ENCODE measurements at regions not wholly inside any gene's neighbourhood (a gene's known extent, or its start where the extent isn't known, plus 50 kb on each side); places are given as distances from the start of the nearest gene placed in this dataset.

GRCh38 chr12:28851781-28852180, 297.3 kb upstream of the FAR2 start:
- in situ Hi-C loops (cut with HindIII; ENCODE audit: low pct_unique_long_range_greater_than_20kb, low sequenced_read_pairs) = no loop called here
- no peak for DNase-seq (ENCODE audit: low read depth, low spot score)

- no peak for DNase-seq (ENCODE audit: low read depth, low spot score)
- in situ Hi-C loops (cut with HindIII; ENCODE audit: low pct_unique_long_range_greater_than_20kb, low sequenced_read_pairs) = no loop called here
Measured at GRCh38 chr12:28855761-28856310, 293.2 kb upstream of the FAR2 start.

GRCh38 chr12:28857369-28857768, 291.7 kb upstream of the FAR2 start:
- in situ Hi-C loops (cut with HindIII; ENCODE audit: low pct_unique_long_range_greater_than_20kb, low sequenced_read_pairs) = no loop called here
- DNase-seq (ENCODE audit: low read depth, low spot score) = peak; percentile 34

GRCh38 chr12:28859551-28859950, 289.5 kb upstream of the FAR2 start:
- in situ Hi-C loops (cut with HindIII; ENCODE audit: low pct_unique_long_range_greater_than_20kb, low sequenced_read_pairs) = no loop called here
- DNase-seq (ENCODE audit: low read depth, low spot score) = no peak

- DNase-seq (ENCODE audit: low read depth, low spot score) = no peak
Measured at GRCh38 chr12:28865776-28866175, 283.3 kb upstream of the FAR2 start.

GRCh38 chr12:28866296-28866695, 282.8 kb upstream of the FAR2 start:
- no peak for DNase-seq (ENCODE audit: low read depth, low spot score)
- in situ Hi-C loops (cut with HindIII; ENCODE audit: low pct_unique_long_range_greater_than_20kb, low sequenced_read_pairs) = no loop called here

More at GRCh38 chr12:28865776-28866175, 283.3 kb upstream of the FAR2 start:
- in situ Hi-C loops (cut with HindIII; ENCODE audit: low pct_unique_long_range_greater_than_20kb, low sequenced_read_pairs) = no loop called here

- in situ Hi-C loops (cut with HindIII; ENCODE audit: low pct_unique_long_range_greater_than_20kb, low sequenced_read_pairs) = no loop called here
- no peak for DNase-seq (ENCODE audit: low read depth, low spot score)
Measured at GRCh38 chr12:28866715-28867503, 282.2 kb upstream of the FAR2 start.

- in situ Hi-C loops (cut with HindIII; ENCODE audit: low pct_unique_long_range_greater_than_20kb, low sequenced_read_pairs) = no loop called here
- DNase-seq (ENCODE audit: low read depth, low spot score) = peak; percentile 75
Measured at GRCh38 chr12:28868414-28868813, 280.7 kb upstream of the FAR2 start.

GRCh38 chr12:28869197-28869596, 279.9 kb upstream of the FAR2 start:
- DNase-seq (ENCODE audit: low read depth, low spot score) = peak; percentile 99
- in situ Hi-C loops (cut with HindIII; ENCODE audit: low pct_unique_long_range_greater_than_20kb, low sequenced_read_pairs) = no loop called here

GRCh38 chr12:28870839-28871440, 278.1 kb upstream of the FAR2 start:
- no peak for DNase-seq (ENCODE audit: low read depth, low spot score)
- in situ Hi-C loops (cut with HindIII; ENCODE audit: low pct_unique_long_range_greater_than_20kb, low sequenced_read_pairs) = no loop called here

GRCh38 chr12:28872654-28873268, 276.3 kb upstream of the FAR2 start:
- in situ Hi-C loops (cut with HindIII; ENCODE audit: low pct_unique_long_range_greater_than_20kb, low sequenced_read_pairs) = no loop called here

GRCh38 chr12:28874758-28875157, 274.3 kb upstream of the FAR2 start:
- no peak for DNase-seq (ENCODE audit: low read depth, low spot score)

More at GRCh38 chr12:28872654-28873268, 276.3 kb upstream of the FAR2 start:
- DNase-seq (ENCODE audit: low read depth, low spot score) = peak; percentile 92

GRCh38 chr12:28876196-28876798, 272.8 kb upstream of the FAR2 start:
- in situ Hi-C loops (cut with HindIII; ENCODE audit: low pct_unique_long_range_greater_than_20kb, low sequenced_read_pairs) = no loop called here

More at GRCh38 chr12:28874758-28875157, 274.3 kb upstream of the FAR2 start:
- in situ Hi-C loops (cut with HindIII; ENCODE audit: low pct_unique_long_range_greater_than_20kb, low sequenced_read_pairs) = no loop called here

GRCh38 chr12:28877854-28878253, 271.2 kb upstream of the FAR2 start:
- no peak for DNase-seq (ENCODE audit: low read depth, low spot score)
- in situ Hi-C loops (cut with HindIII; ENCODE audit: low pct_unique_long_range_greater_than_20kb, low sequenced_read_pairs) = no loop called here

More at GRCh38 chr12:28876196-28876798, 272.8 kb upstream of the FAR2 start:
- DNase-seq (ENCODE audit: low read depth, low spot score) = peak; percentile 28

GRCh38 chr12:28878629-28879028, 270.4 kb upstream of the FAR2 start:
- no peak for DNase-seq (ENCODE audit: low read depth, low spot score)
- in situ Hi-C loops (cut with HindIII; ENCODE audit: low pct_unique_long_range_greater_than_20kb, low sequenced_read_pairs) = no loop called here

GRCh38 chr12:28879379-28879778, 269.7 kb upstream of the FAR2 start:
- peak; percentile 10 for DNase-seq (ENCODE audit: low read depth, low spot score)
- in situ Hi-C loops (cut with HindIII; ENCODE audit: low pct_unique_long_range_greater_than_20kb, low sequenced_read_pairs) = no loop called here

GRCh38 chr12:28882444-28882843, 266.6 kb upstream of the FAR2 start:
- DNase-seq (ENCODE audit: low read depth, low spot score) = no peak

GRCh38 chr12:28883406-28883997, 265.6 kb upstream of the FAR2 start:
- no peak for DNase-seq (ENCODE audit: low read depth, low spot score)
- in situ Hi-C loops (cut with HindIII; ENCODE audit: low pct_unique_long_range_greater_than_20kb, low sequenced_read_pairs) = no loop called here

More at GRCh38 chr12:28882444-28882843, 266.6 kb upstream of the FAR2 start:
- in situ Hi-C loops (cut with HindIII; ENCODE audit: low pct_unique_long_range_greater_than_20kb, low sequenced_read_pairs) = no loop called here
